Activated B cell treated with CpG ODN at 0.5 μM for 24 hours (primary cell): ENCODE measurements at regions not wholly inside any gene's neighbourhood (a gene's known extent, or its start where the extent isn't known, plus 50 kb on each side); places are given as distances from the start of the nearest gene placed in this dataset.
"Not testable (repeated sequence)": the region's sequence is repeated elsewhere in the genome, so short reads cannot be mapped to it uniquely, and the experiment has no call there.

Experiments used
- ATAC-seq: fragments of 200-7000 bp; cut with Tn5 transposase; one replicate; pipeline ENCODE4 v1.10.0; 2021; ENCODE audit warnings: low read depth, mild to moderate bottlenecking, moderate library complexity
- CTCF ChIA-PET: fragments of 350-600 bp; sonication (Branson Sonifier 250); formaldehyde crosslinking; loops from one replicate; lab custom pipeline; 2021; ENCODE audit warnings: antibody characterized with exemption; lab: Charles Lee
- POLR2A ChIA-PET: fragments of 350-600 bp; sonication (Branson Sonifier 250); formaldehyde crosslinking; loops from one replicate; lab custom pipeline; 2021; ENCODE audit warnings: antibody characterized with exemption; lab: Charles Lee
- DNase-seq: peaks from one replicate; pipeline ENCODE4 v3.0.0; 2022
- H3K27ac Mint-ChIP-seq: one replicate; pipeline ENCODE4 v1.8.0; 2020; ENCODE audit warnings: mixed read lengths
- H3K27me3 Mint-ChIP-seq: one replicate; pipeline ENCODE4 v1.8.0; 2021; ENCODE audit warnings: mixed read lengths
- H3K36me3 Mint-ChIP-seq: one replicate; pipeline ENCODE4 v1.8.0; 2021; ENCODE audit warnings: low read depth, mixed read lengths
- H3K4me1 Mint-ChIP-seq: one replicate; pipeline ENCODE4 v1.8.0; 2021; ENCODE audit warnings: mixed read lengths
- H3K4me3 Mint-ChIP-seq: one replicate; pipeline ENCODE4 v1.8.0; 2020; ENCODE audit warnings: mild to moderate bottlenecking, mixed read lengths
- H3K9me3 Mint-ChIP-seq: one replicate; pipeline ENCODE4 v1.8.0; 2020; ENCODE audit warnings: mixed read lengths
- intact Hi-C: fragments of 100-400 bp; cut with micrococcal nuclease; formaldehyde crosslinking; loops from one replicate; pipeline ENCODE4 v1.15.1; 2024
- TF ChIP-seq, protein P1 (sequence below): fragments of 200-600 bp; IDR thresholded peaks from one replicate; pipeline ENCODE4 v1.8.0; 2022; ENCODE audit warnings: antibody characterized with exemption, mild to moderate bottlenecking

DNA sequence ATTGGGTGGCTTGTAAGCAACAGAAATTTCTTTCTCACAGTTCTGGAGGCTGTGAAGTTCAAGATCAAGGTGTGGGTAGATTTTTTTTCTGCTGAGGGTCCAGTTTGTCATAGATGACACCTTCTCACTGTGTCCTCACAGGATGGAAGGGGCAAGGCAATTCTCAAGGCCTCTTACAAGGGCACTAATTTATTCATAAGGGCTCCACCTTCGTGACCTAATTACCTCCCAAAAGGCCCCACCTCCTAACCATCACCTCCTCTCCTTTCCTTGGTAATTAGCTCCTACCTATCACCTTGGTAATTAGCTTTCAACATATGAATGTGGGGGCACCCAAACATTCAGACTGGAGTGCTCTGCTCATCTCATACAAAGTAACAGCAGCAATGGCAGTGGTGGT is 92.3 kb upstream of the CD44 start:
- ChIA-PET POLR2A (interaction anchor here (1.0 to 4.3 kb wide), 14 partner anchors 11 to 125 kb away, joined by 3 to 37 read pairs (median 6); partner anchors contain the start of gene CD44), CTCF (interaction anchor here (1.1 to 1.8 kb wide), 3 partner anchors 14 to 34 kb away, joined by 3 to 5 read pairs (median 3); no protein-coding TSS in a partner anchor)
- Mint-ChIP-seq H3K9me3 (peaks cover 17% of the 10 kb centered on the region), H3K4me3 (no peak overlapping the region), H3K27ac (peak overlapping the region; percentile 93), H3K27me3 (no peaks in the 10 kb centered on the region), H3K4me1 (peaks cover 84% of the 10 kb centered on the region), H3K36me3 (peaks cover 20% of the 10 kb centered on the region)
- DNase-seq (no peak), ATAC-seq (no peak)
- TF ChIP-seq, protein P1, sequence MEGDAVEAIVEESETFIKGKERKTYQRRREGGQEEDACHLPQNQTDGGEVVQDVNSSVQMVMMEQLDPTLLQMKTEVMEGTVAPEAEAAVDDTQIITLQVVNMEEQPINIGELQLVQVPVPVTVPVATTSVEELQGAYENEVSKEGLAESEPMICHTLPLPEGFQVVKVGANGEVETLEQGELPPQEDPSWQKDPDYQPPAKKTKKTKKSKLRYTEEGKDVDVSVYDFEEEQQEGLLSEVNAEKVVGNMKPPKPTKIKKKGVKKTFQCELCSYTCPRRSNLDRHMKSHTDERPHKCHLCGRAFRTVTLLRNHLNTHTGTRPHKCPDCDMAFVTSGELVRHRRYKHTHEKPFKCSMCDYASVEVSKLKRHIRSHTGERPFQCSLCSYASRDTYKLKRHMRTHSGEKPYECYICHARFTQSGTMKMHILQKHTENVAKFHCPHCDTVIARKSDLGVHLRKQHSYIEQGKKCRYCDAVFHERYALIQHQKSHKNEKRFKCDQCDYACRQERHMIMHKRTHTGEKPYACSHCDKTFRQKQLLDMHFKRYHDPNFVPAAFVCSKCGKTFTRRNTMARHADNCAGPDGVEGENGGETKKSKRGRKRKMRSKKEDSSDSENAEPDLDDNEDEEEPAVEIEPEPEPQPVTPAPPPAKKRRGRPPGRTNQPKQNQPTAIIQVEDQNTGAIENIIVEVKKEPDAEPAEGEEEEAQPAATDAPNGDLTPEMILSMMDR, result no peak
- intact Hi-C loops, result loop anchor here (1.0 kb wide), 1 partner anchor 13 kb away; no protein-coding TSS in a partner anchor

DNA sequence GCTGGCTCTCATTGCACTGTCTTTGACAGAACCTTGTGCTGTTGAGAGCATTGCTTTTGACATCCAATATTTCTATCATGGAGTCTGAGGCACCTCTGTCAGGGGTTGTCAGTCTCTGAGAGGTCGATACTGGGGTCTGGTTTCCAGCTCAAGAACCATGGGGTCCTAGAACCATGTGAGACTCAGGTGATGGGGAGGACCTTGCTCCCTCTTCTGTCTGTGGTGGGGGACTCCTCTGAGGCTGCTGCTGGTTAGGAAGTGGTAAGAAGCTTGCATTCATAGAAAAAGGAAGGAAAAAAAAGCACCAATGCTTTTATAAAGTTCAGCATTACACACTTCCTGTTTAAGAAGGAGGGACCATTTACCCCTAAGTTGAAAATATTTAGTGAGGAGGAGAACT is 91.8 kb upstream of the CD44 start:
- peaks cover 20% of the 10 kb centered on the region for H3K36me3 Mint-ChIP-seq
- CTCF ChIA-PET, result interaction anchor here (0.8 to 1.8 kb wide), 5 partner anchors 13 to 48 kb away, joined by 3 to 5 read pairs (median 3); no protein-coding TSS in a partner anchor
- TF ChIP-seq, protein P1, result no peak

DNA sequence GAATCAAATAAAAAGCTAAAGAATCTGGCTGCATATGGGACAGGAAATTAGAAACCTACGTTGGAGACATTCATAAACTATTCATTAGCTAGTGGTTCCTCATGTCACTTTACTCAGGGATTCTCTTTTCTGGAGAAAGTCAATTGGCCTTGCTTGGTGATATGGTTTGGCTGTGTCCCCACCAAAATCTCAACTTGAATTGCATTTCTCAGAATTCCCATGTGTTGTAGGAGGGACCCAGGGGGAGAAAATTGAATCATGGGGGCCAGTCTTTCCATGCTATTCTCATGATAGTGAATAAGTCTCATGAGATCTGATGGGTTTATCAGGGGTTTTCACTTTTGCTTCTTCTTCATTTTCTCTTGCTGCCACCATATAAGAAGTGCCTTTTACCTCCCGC is 91.2 kb upstream of the CD44 start:
- ChIA-PET CTCF (interaction anchor here (0.8 to 1.8 kb wide), 5 partner anchors 12 to 49 kb away, joined by 3 to 5 read pairs (median 3); no protein-coding TSS in a partner anchor), POLR2A (interaction anchor here (0.6 to 4.3 kb wide), 21 partner anchors 9 to 124 kb away, joined by 3 to 37 read pairs (median 5); partner anchors contain the start of gene CD44)
- peak overlapping the region; percentile 93 for H3K27ac Mint-ChIP-seq

More for the DNA sequence above, 91.8 kb upstream of the CD44 start:
- POLR2A ChIA-PET, result interaction anchor here (0.6 to 4.3 kb wide), 21 partner anchors 8 to 124 kb away, joined by 3 to 37 read pairs (median 5); partner anchors contain the start of gene CD44
- H3K4me1 Mint-ChIP-seq, result peaks cover 80% of the 10 kb centered on the region
- peak overlapping the region; percentile 93 for H3K27ac Mint-ChIP-seq
- H3K27me3 Mint-ChIP-seq, result no peaks in the 10 kb centered on the region
- intact Hi-C loops, result loop anchor here (1.0 kb wide), 1 partner anchor 12 kb away; no protein-coding TSS in a partner anchor
- no peak for DNase-seq
- peak overlapping the region; percentile 50 for H3K4me3 Mint-ChIP-seq
- H3K9me3 Mint-ChIP-seq, result peaks cover 17% of the 10 kb centered on the region
- ATAC-seq, result peak; percentile 53

DNA sequence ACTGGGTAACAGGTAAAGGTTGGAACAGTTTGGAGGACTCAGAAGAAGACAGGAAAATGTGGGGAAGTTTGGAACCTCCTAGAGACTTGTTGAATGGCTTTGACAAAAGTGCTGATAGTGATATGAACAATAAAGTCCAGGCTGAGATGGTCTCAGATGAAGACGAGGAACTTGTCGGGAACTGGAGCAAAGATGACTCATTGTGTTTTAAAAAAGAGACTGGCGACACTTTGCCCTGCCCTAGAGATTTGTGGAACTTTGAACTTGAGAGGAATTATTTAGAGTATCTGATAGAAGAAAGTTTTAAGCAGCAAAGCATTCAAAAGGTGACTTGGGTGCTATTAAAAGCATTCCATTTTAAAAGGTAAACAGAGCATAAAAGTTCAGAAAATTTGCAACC is 90.6 kb upstream of the CD44 start:
- Mint-ChIP-seq H3K36me3 (peaks cover 23% of the 10 kb centered on the region), H3K27ac (peak overlapping the region; percentile 93), H3K4me3 (peak overlapping the region; percentile 59), H3K9me3 (peaks cover 17% of the 10 kb centered on the region), H3K4me1 (peaks cover 78% of the 10 kb centered on the region)
- H3K27me3 Mint-ChIP-seq, DNase-seq, intact Hi-C loops, ATAC-seq: not testable (repeated sequence)
- ChIA-PET POLR2A (interaction anchor here (1.0 to 3.8 kb wide), 6 partner anchors 10 to 111 kb away, joined by 3 to 20 read pairs (median 6); partner anchors contain the start of gene CD44), CTCF (interaction anchor here (1.8 kb wide), 1 partner anchor 17 kb away, joined by 5 read pairs; no protein-coding TSS in a partner anchor)

More for the DNA sequence above, 91.2 kb upstream of the CD44 start:
- Mint-ChIP-seq H3K36me3 (peaks cover 23% of the 10 kb centered on the region), H3K4me3 (peak overlapping the region; percentile 59), H3K4me1 (peaks cover 80% of the 10 kb centered on the region), H3K9me3 (peaks cover 17% of the 10 kb centered on the region), H3K27me3 (no peaks in the 10 kb centered on the region)
- intact Hi-C loops, result loop anchor here (1.0 kb wide), 1 partner anchor 12 kb away; no protein-coding TSS in a partner anchor
- no peak for DNase-seq
- ATAC-seq, result no peak
- TF ChIP-seq, protein P1, result no peak

DNA sequence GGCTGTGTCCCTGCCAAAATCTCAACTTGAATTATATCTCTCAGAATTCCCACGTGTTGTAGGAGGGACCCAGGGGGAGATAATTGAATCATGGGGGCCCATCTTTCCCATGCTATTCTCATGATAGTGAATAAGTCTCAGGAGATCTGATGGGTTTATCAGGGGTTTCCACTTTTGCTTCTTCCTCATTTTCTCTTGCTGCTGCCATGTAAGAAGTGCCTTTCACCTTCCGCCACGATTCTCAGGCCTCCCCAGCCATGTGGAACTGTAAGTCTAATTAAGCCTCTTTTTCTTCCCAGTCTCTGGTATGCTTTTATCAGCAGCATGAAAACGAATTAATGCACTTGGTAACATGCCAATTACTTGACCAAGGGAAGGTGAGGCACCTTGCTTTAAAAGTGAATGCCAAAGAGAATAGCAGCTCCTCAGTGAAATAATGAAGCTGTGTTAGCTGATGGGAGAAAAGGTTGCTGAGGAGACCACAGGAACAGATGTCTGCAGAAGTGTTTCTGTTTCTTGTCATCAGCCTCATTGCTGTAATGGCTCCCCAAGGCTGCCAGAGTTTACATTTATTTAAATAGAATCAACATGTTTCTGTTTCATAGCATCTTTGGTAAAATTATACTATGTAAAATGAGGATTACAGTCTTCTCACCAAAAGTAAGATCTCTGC is 89.0 kb upstream of the CD44 start:
- peak overlapping the region; percentile 59 for H3K4me3 Mint-ChIP-seq
- H3K27me3 Mint-ChIP-seq, result no peaks in the 10 kb centered on the region
- DNase-seq (no peak), ATAC-seq (no peak)
- TF ChIP-seq, protein P1, result no peak
- CTCF ChIA-PET, result interaction anchor here (1.2 kb wide), 1 partner anchor 33 kb away, joined by 3 read pairs; no protein-coding TSS in a partner anchor
- intact Hi-C loops, result no loop called here
- peaks cover 17% of the 10 kb centered on the region for H3K9me3 Mint-ChIP-seq
- peaks cover 23% of the 10 kb centered on the region for H3K36me3 Mint-ChIP-seq
- peaks cover 65% of the 10 kb centered on the region for H3K4me1 Mint-ChIP-seq
- POLR2A ChIA-PET, result interaction anchor here (0.5 to 2.7 kb wide), 16 partner anchors 9 to 113 kb away, joined by 3 to 11 read pairs (median 4); no protein-coding TSS in a partner anchor
- peak overlapping the region; percentile 89 for H3K27ac Mint-ChIP-seq
